ENCODE measurements at regions not wholly inside any gene's neighbourhood (a gene's known extent, or its start where the extent isn't known, plus 50 kb on each side); places are given as distances from the start of the nearest gene placed in this dataset.

- TF ChIP-seq POLR2A (IDR thresholded peaks at IDR 0.05) (no peak), CTCF (IDR thresholded peaks at IDR 0.05) (no peak)
Observed at GRCh38 chr3:176766862-176767261, 430.4 kb downstream of the TBL1XR1 start.
